ENCODE measurements at regions not wholly inside any gene's neighbourhood (a gene's known extent, or its start where the extent isn't known, plus 50 kb on each side); places are given as distances from the start of the nearest gene placed in this dataset.

DNA sequence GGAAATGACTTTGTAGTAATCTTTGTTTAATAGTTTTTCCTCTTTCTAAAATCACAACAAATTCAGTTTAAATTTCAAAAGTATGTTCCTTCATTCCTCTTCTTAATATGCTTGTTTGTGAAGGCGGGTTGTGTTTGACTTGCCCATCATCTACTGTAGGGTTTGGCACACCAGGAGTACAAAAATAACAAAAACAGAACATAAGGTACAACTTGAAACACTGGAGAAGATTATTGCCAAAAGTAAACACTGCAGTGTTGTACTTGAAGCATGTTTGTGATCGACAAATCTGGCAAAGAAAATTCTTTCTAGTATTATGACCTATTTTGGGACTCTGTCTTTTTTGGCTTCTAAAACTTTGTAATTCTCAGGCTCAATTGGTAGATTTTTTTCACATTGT, 518.6 kb downstream of the SLITRK5 start:
- TF ChIP-seq POLR2A (IDR thresholded peaks at IDR 0.05), result no peak
- TF ChIP-seq, protein P1, sequence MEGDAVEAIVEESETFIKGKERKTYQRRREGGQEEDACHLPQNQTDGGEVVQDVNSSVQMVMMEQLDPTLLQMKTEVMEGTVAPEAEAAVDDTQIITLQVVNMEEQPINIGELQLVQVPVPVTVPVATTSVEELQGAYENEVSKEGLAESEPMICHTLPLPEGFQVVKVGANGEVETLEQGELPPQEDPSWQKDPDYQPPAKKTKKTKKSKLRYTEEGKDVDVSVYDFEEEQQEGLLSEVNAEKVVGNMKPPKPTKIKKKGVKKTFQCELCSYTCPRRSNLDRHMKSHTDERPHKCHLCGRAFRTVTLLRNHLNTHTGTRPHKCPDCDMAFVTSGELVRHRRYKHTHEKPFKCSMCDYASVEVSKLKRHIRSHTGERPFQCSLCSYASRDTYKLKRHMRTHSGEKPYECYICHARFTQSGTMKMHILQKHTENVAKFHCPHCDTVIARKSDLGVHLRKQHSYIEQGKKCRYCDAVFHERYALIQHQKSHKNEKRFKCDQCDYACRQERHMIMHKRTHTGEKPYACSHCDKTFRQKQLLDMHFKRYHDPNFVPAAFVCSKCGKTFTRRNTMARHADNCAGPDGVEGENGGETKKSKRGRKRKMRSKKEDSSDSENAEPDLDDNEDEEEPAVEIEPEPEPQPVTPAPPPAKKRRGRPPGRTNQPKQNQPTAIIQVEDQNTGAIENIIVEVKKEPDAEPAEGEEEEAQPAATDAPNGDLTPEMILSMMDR (IDR thresholded peaks at IDR 0.05), result no peak
